ENCODE measurements at regions not wholly inside any gene's neighbourhood (a gene's known extent, or its start where the extent isn't known, plus 50 kb on each side); places are given as distances from the start of the nearest gene placed in this dataset.

GRCh38 chr12:111249018-111249370 lies 119.9 kb downstream of the PHETA1 start:
- TF ChIP-seq CTCF (IDR thresholded peaks at IDR 0.05; ENCODE audit: control extremely low read depth in 1 of 3, insufficient read depth in 1 of 3, low read depth in 1 of 3, low read length in 3 of 3) (no peak), TAF1 (IDR thresholded peaks at IDR 0.05; ENCODE audit: low read depth, low read length) (no peak), CHD1 (IDR thresholded peaks at IDR 0.05; ENCODE audit: low read depth, low read length) (no peak), POLR2AphosphoS5 (IDR thresholded peaks at IDR 0.05; ENCODE audit: low read depth, low read length) (no peak), EZH2 (IDR thresholded peaks at IDR 0.05; ENCODE audit: low read depth, low read length, severe bottlenecking) (no peak), RAD21 (IDR thresholded peaks at IDR 0.05 in 1 of 2, conservative IDR thresholded peaks at IDR 0.05 in 1 of 2; ENCODE audit: low read depth in 2 of 2, low read length in 2 of 2) (no peak), RFX5 (IDR thresholded peaks at IDR 0.05; ENCODE audit: borderline replicate concordance, low read depth, low read length) (no peak), POLR2A (IDR thresholded peaks at IDR 0.05; ENCODE audit: control extremely low read depth in 1 of 2, low read depth in 2 of 2, low read length in 2 of 2) (no peak), CEBPB (IDR thresholded peaks at IDR 0.05; ENCODE audit: low read depth, low read length) (no peak), JUND (IDR thresholded peaks at IDR 0.05; ENCODE audit: low read length) (no peak)
